Vagina (tissue), 2 donors: ENCODE measurements at regions not wholly inside any gene's neighbourhood (a gene's known extent, or its start where the extent isn't known, plus 50 kb on each side); places are given as distances from the start of the nearest gene placed in this dataset.

Experiments
- POLR2AphosphoS5 ChIP-seq, 2 donors: sonication (generic); formaldehyde crosslinking; IDR thresholded peaks; one replicate each; pipeline ENCODE4 v1.9.0; 2017; ENCODE audit warnings: antibody characterized with exemption in 2 of 2, mild to moderate bottlenecking in 2 of 2, low read depth in 1 of 2; ENCODE audit not compliant: insufficient read depth in 1 of 2
- TF ChIP-seq, protein P1 (sequence below), 3 experiments: fragments of 450-650 bp in 2 of 3; fragments of 200-600 bp in 1 of 3; sonication (generic) in 1 of 3; IDR thresholded peaks; one replicate each; pipeline ENCODE4 v1.5.1; 2017 to 2019; ENCODE audit warnings: antibody characterized with exemption in 3 of 3, mild to moderate bottlenecking in 2 of 3, moderate library complexity in 2 of 3

GRCh38 chr1:229068270-229068987, 202.5 kb upstream of the RAB4A start:
- TF ChIP-seq, protein P1, sequence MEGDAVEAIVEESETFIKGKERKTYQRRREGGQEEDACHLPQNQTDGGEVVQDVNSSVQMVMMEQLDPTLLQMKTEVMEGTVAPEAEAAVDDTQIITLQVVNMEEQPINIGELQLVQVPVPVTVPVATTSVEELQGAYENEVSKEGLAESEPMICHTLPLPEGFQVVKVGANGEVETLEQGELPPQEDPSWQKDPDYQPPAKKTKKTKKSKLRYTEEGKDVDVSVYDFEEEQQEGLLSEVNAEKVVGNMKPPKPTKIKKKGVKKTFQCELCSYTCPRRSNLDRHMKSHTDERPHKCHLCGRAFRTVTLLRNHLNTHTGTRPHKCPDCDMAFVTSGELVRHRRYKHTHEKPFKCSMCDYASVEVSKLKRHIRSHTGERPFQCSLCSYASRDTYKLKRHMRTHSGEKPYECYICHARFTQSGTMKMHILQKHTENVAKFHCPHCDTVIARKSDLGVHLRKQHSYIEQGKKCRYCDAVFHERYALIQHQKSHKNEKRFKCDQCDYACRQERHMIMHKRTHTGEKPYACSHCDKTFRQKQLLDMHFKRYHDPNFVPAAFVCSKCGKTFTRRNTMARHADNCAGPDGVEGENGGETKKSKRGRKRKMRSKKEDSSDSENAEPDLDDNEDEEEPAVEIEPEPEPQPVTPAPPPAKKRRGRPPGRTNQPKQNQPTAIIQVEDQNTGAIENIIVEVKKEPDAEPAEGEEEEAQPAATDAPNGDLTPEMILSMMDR (IDR thresholded peaks at IDR 0.05): no peak
- TF ChIP-seq POLR2AphosphoS5 (IDR thresholded peaks at IDR 0.05; ENCODE audit: insufficient read depth in 1 of 2, low read depth in 1 of 2): no peak
